ENCODE measurements at regions not wholly inside any gene's neighbourhood (a gene's known extent, or its start where the extent isn't known, plus 50 kb on each side); places are given as distances from the start of the nearest gene placed in this dataset.

GRCh38 chr6:20318851-20319387, 82.8 kb upstream of the E2F3 start:
- no peak for TF ChIP-seq ZFX (IDR thresholded peaks at IDR 0.05; ENCODE audit: borderline replicate concordance)
- TF ChIP-seq CTCF (IDR thresholded peaks at IDR 0.05), result no peak

Measured in 22Rv1 (cell line).